Peyer's patch (tissue), 4 donors: ENCODE measurements at regions not wholly inside any gene's neighbourhood (a gene's known extent, or its start where the extent isn't known, plus 50 kb on each side); places are given as distances from the start of the nearest gene placed in this dataset.

Source experiments
- CTCF ChIP-seq, 6 experiments: fragments of 450-650 bp in 4 of 6; fragments of 200-600 bp in 2 of 6; sonication (generic) in 1 of 6; IDR thresholded peaks; one replicate each; pipeline ENCODE4 v1.5.1; 2017 to 2019; ENCODE audit warnings: antibody characterized with exemption in 6 of 6, mild to moderate bottlenecking in 3 of 6, moderate library complexity in 1 of 6
- POLR2A ChIP-seq, 2 donors: fragments of 450-650 bp; IDR thresholded peaks; one replicate each; pipeline ENCODE4 v1.5.1; 2017; ENCODE audit warnings: antibody characterized with exemption in 2 of 2, mild to moderate bottlenecking in 2 of 2, moderate library complexity in 2 of 2

GRCh38 chr20:19834783-19835182, 76.7 kb downstream of the RIN2 start:
- no peak for TF ChIP-seq CTCF (IDR thresholded peaks at IDR 0.05)
- no peak for TF ChIP-seq POLR2A (IDR thresholded peaks at IDR 0.05)
